Fibroblast of lung (primary cell): ENCODE measurements at regions not wholly inside any gene's neighbourhood (a gene's known extent, or its start where the extent isn't known, plus 50 kb on each side); places are given as distances from the start of the nearest gene placed in this dataset.

Source experiments
- DNase-seq, 2 donors: peaks; one replicate each; pipeline versions ENCODE4 v3.0.0 to v3.0.0-alpha.2; 2010; ENCODE audit warnings: low read depth in 2 of 2
- H2AFZ ChIP-seq: 2 replicates; pipeline ENCODE4 v1.5.1; 2012; ENCODE audit warnings: low read length, control low read depth, inconsistent platforms
- H3K27ac ChIP-seq: 2 replicates; pipeline ENCODE4 v1.5.1; 2011; ENCODE audit warnings: low read length, control low read depth; ENCODE audit not compliant: insufficient read depth
- H3K27me3 ChIP-seq: 2 replicates; pipeline ENCODE4 v1.5.1; 2011; ENCODE audit warnings: mild to moderate bottlenecking, low read length; ENCODE audit not compliant: control insufficient read depth, insufficient read depth
- H3K36me3 ChIP-seq: 2 replicates; pipeline ENCODE4 v1.5.1; 2011; ENCODE audit warnings: low read length; ENCODE audit not compliant: control insufficient read depth, insufficient read depth
- H3K4me1 ChIP-seq: 2 replicates; pipeline ENCODE4 v1.5.1; 2011; ENCODE audit warnings: low read length; ENCODE audit not compliant: control insufficient read depth, insufficient read depth; ENCODE audit errors: extremely low read depth
- H3K4me2 ChIP-seq: 2 replicates; pipeline ENCODE4 v1.5.1; 2011; ENCODE audit warnings: low read length, control low read depth; ENCODE audit not compliant: insufficient read depth; ENCODE audit errors: extremely low read depth
- H3K4me3 ChIP-seq, 4 experiments: fragments of 200-600 bp in 1 of 4; sonication (generic) in 1 of 4; replicated peaks in 1 of 4; 2 replicates each; pipeline ENCODE4 v1.5.1; 2011 to 2016; ENCODE audit warnings: low read length in 4 of 4, low read depth in 3 of 4, mild to moderate bottlenecking in 3 of 4, control low read depth in 2 of 4, inconsistent platforms in 1 of 4, mixed read lengths in 1 of 4; ENCODE audit not compliant: insufficient read depth in 1 of 4; ENCODE audit errors: control extremely low read depth in 1 of 4
- H3K79me2 ChIP-seq: 2 replicates; pipeline ENCODE4 v1.5.1; 2012; ENCODE audit warnings: mild to moderate bottlenecking, low read length, inconsistent platforms; ENCODE audit not compliant: control insufficient read depth, insufficient read depth
- H3K9ac ChIP-seq: 2 replicates; pipeline ENCODE4 v1.5.1; 2011; ENCODE audit warnings: mild to moderate bottlenecking, low read length, control low read depth; ENCODE audit not compliant: insufficient read depth
- H3K9me3 ChIP-seq: 2 replicates; pipeline ENCODE4 v1.5.1; 2012; ENCODE audit warnings: low read depth, low read length; ENCODE audit not compliant: control insufficient read depth, insufficient read depth
- H4K20me1 ChIP-seq: 2 replicates; pipeline ENCODE4 v1.5.1; 2011; ENCODE audit warnings: low read length; ENCODE audit not compliant: control insufficient read depth, insufficient read depth; ENCODE audit errors: extremely low read depth
- EZH2 ChIP-seq: IDR thresholded peaks from 2 replicates; pipeline ENCODE4 v1.5.1; 2012; ENCODE audit warnings: low read length, control low read depth, mild to moderate bottlenecking; ENCODE audit errors: missing control alignments
- TF ChIP-seq, protein P1 (sequence below), 2 donors: IDR thresholded peaks in 1 of 2; conservative IDR thresholded peaks in 1 of 2; 1 replicate in 1 of 2; 2 replicates in 1 of 2; pipeline ENCODE4 v1.5.1; 2011 to 2012; ENCODE audit warnings: low read length in 2 of 2, control low read depth in 1 of 2, inconsistent platforms in 1 of 2, low read depth in 1 of 2, mild to moderate bottlenecking in 1 of 2

DNA sequence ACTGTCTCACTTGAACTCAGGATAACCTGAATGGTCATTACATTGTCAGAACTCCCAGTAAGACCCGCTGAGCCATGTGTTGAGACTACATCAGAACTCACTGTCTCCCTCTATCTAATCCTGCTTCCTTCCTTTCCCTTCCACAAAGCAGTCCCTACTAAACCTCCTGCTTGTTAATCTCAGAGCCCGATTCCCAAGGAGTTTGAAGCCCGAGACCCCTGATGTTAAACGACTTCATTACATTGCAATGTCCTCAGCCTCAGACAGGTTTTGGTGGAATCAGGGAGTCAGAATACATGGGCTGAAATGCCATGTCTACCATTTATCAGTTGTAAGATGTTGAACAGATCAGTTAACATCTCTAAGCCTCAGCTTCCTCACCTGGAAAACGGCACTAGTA is 682.4 kb downstream of the ADGRL2 start:
- Histone ChIP-seq H3K79me2 (no peaks in the 10 kb centered on the region), H3K36me3 (no peaks in the 10 kb centered on the region)

GRCh38 chr1:82478916-82479315 is 678.2 kb downstream of the ADGRL2 start:
- H3K79me2 ChIP-seq: no peaks in the 10 kb centered on the region
- TF ChIP-seq, protein P1, sequence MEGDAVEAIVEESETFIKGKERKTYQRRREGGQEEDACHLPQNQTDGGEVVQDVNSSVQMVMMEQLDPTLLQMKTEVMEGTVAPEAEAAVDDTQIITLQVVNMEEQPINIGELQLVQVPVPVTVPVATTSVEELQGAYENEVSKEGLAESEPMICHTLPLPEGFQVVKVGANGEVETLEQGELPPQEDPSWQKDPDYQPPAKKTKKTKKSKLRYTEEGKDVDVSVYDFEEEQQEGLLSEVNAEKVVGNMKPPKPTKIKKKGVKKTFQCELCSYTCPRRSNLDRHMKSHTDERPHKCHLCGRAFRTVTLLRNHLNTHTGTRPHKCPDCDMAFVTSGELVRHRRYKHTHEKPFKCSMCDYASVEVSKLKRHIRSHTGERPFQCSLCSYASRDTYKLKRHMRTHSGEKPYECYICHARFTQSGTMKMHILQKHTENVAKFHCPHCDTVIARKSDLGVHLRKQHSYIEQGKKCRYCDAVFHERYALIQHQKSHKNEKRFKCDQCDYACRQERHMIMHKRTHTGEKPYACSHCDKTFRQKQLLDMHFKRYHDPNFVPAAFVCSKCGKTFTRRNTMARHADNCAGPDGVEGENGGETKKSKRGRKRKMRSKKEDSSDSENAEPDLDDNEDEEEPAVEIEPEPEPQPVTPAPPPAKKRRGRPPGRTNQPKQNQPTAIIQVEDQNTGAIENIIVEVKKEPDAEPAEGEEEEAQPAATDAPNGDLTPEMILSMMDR (conservative IDR thresholded peaks at IDR 0.05 in 1 of 2, IDR thresholded peaks at IDR 0.05 in 1 of 2; ENCODE audit: low read depth in 1 of 2, low read length in 2 of 2): no peak
- no peak for TF ChIP-seq EZH2
- no peaks in the 10 kb centered on the region for H4K20me1 ChIP-seq
- no peaks in the 10 kb centered on the region for H3K4me1 ChIP-seq
- no peaks in the 10 kb centered on the region for H3K36me3 ChIP-seq
- no peak overlapping the region for H3K4me3 ChIP-seq
- no peaks in the 10 kb centered on the region for H3K27me3 ChIP-seq
- H3K9ac ChIP-seq: no peak overlapping the region
- H3K27ac ChIP-seq: no peak overlapping the region
- H3K4me2 ChIP-seq: no peak overlapping the region
- no peak for DNase-seq
- H3K9me3 ChIP-seq: no peaks in the 10 kb centered on the region
- no peak overlapping the region for H2AFZ ChIP-seq

More for the DNA sequence above, 682.4 kb downstream of the ADGRL2 start:
- H4K20me1 ChIP-seq: no peaks in the 10 kb centered on the region
- H3K9ac ChIP-seq: no peak overlapping the region
- DNase-seq: no peak
- H2AFZ ChIP-seq: no peak overlapping the region
- H3K27ac ChIP-seq: no peak overlapping the region
- no peaks in the 10 kb centered on the region for H3K9me3 ChIP-seq
- no peak overlapping the region for H3K4me3 ChIP-seq
- peaks cover 3% of the 10 kb centered on the region for H3K4me1 ChIP-seq
- no peak for TF ChIP-seq EZH2
- TF ChIP-seq, protein P1 (conservative IDR thresholded peaks at IDR 0.05 in 1 of 2, IDR thresholded peaks at IDR 0.05 in 1 of 2; ENCODE audit: low read depth in 1 of 2, low read length in 2 of 2): no peak
- no peak overlapping the region for H3K4me2 ChIP-seq
- no peaks in the 10 kb centered on the region for H3K27me3 ChIP-seq

GRCh38 chr1:82472489-82473131 is 671.9 kb downstream of the ADGRL2 start:
- Histone ChIP-seq H3K4me3 (no peak overlapping the region), H3K27me3 (no peaks in the 10 kb centered on the region), H3K4me1 (no peaks in the 10 kb centered on the region), H3K36me3 (no peaks in the 10 kb centered on the region), H2AFZ (no peak overlapping the region), H3K9me3 (no peaks in the 10 kb centered on the region), H3K79me2 (no peaks in the 10 kb centered on the region), H3K9ac (no peak overlapping the region), H3K4me2 (no peak overlapping the region), H3K27ac (no peak overlapping the region), H4K20me1 (no peaks in the 10 kb centered on the region)
- DNase-seq: no peak
- TF ChIP-seq, protein P1 (conservative IDR thresholded peaks at IDR 0.05 in 1 of 2, IDR thresholded peaks at IDR 0.05 in 1 of 2; ENCODE audit: low read depth in 1 of 2, low read length in 2 of 2): no peak
- TF ChIP-seq EZH2: no peak
